Neutrophil (primary cell): ENCODE measurements at regions not wholly inside any gene's neighbourhood (a gene's known extent, or its start where the extent isn't known, plus 50 kb on each side); places are given as distances from the start of the nearest gene placed in this dataset.
"Not testable (repeated sequence)": the region's sequence is repeated elsewhere in the genome, so short reads cannot be mapped to it uniquely, and the experiment has no call there.

Experiments used
- H3K27ac ChIP-seq: fragments of 200-600 bp; sonication (generic); 2 replicates; pipeline ENCODE4 v1.5.1; 2016; ENCODE audit warnings: mild to moderate bottlenecking, moderate library complexity
- H3K27me3 ChIP-seq: fragments of 200-600 bp; sonication (generic); 2 replicates; pipeline ENCODE4 v1.6.0; 2016; ENCODE audit warnings: mild to moderate bottlenecking
- H3K36me3 ChIP-seq: fragments of 200-600 bp; sonication (generic); 2 replicates; pipeline ENCODE4 v1.5.1; 2017
- H3K4me1 ChIP-seq, 2 experiments: fragments of 200-600 bp in 1 of 2; sonication (generic) in 1 of 2; 1 replicate in 1 of 2; 2 replicates in 1 of 2; pipeline versions ENCODE4 v1.5.1 to v1.6.1; 2013 to 2016; ENCODE audit warnings: low read depth in 1 of 2, low read length in 1 of 2, mild to moderate bottlenecking in 1 of 2, moderate library complexity in 1 of 2; ENCODE audit not compliant: control insufficient read depth in 1 of 2, insufficient read depth in 1 of 2
- H3K4me3 ChIP-seq, 2 experiments: fragments of 200-600 bp in 1 of 2; sonication (generic) in 1 of 2; 1 replicate in 1 of 2; 2 replicates in 1 of 2; pipeline ENCODE4 v1.5.1; 2013 to 2016; ENCODE audit warnings: low read depth in 1 of 2, low read length in 1 of 2, mild to moderate bottlenecking in 1 of 2, moderate library complexity in 1 of 2
- H3K9me3 ChIP-seq: fragments of 200-600 bp; sonication (generic); 2 replicates; pipeline ENCODE4 v1.5.1; 2016
- TF ChIP-seq, protein P1 (sequence below): fragments of 200-600 bp; sonication (generic); IDR thresholded peaks from 2 replicates; pipeline ENCODE4 v1.5.1; 2016; ENCODE audit warnings: antibody characterized with exemption

DNA sequence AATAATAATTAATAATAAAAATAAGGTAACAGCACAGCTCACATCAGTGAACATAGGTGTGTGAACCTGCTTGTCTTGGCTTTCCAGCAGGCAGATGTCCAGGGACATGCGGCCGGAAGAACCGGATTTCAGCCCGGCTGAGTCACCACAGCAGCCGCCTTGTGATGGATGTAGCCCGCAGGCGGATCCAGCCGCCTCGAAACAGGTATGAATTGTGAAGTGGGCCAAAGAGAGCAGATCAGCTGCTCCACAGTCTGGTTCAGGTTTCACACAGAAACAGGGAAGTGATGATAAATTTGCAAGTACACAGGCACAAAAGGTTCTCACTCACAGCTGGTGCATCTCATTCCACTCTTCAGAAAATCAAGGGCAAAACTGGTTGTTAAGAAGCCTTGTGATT is 55.1 kb downstream of the ID4 start:
- H3K4me1 ChIP-seq = no peaks in the 10 kb centered on the region
- H3K36me3 ChIP-seq = no peaks in the 10 kb centered on the region
- no peak overlapping the region for H3K27ac ChIP-seq
- no peak overlapping the region for H3K4me3 ChIP-seq
- TF ChIP-seq, protein P1, sequence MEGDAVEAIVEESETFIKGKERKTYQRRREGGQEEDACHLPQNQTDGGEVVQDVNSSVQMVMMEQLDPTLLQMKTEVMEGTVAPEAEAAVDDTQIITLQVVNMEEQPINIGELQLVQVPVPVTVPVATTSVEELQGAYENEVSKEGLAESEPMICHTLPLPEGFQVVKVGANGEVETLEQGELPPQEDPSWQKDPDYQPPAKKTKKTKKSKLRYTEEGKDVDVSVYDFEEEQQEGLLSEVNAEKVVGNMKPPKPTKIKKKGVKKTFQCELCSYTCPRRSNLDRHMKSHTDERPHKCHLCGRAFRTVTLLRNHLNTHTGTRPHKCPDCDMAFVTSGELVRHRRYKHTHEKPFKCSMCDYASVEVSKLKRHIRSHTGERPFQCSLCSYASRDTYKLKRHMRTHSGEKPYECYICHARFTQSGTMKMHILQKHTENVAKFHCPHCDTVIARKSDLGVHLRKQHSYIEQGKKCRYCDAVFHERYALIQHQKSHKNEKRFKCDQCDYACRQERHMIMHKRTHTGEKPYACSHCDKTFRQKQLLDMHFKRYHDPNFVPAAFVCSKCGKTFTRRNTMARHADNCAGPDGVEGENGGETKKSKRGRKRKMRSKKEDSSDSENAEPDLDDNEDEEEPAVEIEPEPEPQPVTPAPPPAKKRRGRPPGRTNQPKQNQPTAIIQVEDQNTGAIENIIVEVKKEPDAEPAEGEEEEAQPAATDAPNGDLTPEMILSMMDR = no peak
- no peaks in the 10 kb centered on the region for H3K27me3 ChIP-seq
- no peaks in the 10 kb centered on the region for H3K9me3 ChIP-seq

GRCh38 chr6:19895866-19896692 is 58.9 kb downstream of the ID4 start:
- Histone ChIP-seq H3K27me3 (no peaks in the 10 kb centered on the region), H3K36me3 (no peaks in the 10 kb centered on the region), H3K4me3 (no peak overlapping the region), H3K9me3 (no peaks in the 10 kb centered on the region), H3K27ac (no peak overlapping the region), H3K4me1 (no peaks in the 10 kb centered on the region)
- TF ChIP-seq, protein P1 = no peak

- Histone ChIP-seq H3K36me3 (no peaks in the 10 kb centered on the region), H3K9me3 (no peaks in the 10 kb centered on the region), H3K27me3 (no peaks in the 10 kb centered on the region), H3K4me3 (no peak overlapping the region), H3K27ac (no peak overlapping the region), H3K4me1 (no peaks in the 10 kb centered on the region)
- TF ChIP-seq, protein P1 = no peak
Observed at GRCh38 chr6:19896693-19897010, 59.5 kb downstream of the ID4 start.

DNA sequence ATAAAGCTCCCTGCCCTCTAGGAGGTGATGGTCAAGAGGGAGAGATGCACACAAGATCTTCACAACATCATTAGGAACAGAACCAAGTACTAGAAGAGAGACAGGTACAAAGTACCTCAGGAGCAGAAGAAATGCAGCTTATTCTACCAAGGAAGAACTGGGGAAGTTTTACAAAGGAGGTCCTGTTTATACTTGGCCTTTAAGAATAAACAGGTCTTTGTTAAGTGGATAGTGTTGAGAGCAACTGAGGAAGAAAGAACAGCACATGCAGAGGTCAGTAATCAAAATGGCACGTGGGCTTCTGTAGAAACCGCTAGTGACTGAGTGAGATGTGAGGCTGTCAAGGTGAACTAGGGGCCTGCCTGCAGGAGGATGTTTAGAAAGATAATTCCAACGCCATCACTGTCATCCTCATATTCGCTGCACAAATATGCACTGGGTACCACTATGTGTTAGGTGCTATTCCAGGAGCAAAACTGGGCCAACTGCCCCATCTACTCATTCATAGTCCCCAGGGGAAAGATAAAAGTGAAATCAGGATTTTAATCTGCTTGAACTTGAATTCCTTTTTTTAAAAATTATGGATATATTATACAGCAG is 61.1 kb downstream of the ID4 start:
- Histone ChIP-seq H3K9me3 (no peaks in the 10 kb centered on the region), H3K27me3 (no peaks in the 10 kb centered on the region), H3K36me3 (no peaks in the 10 kb centered on the region), H3K4me1 (no peaks in the 10 kb centered on the region), H3K27ac (no peak overlapping the region), H3K4me3 (no peak overlapping the region)
- TF ChIP-seq, protein P1 = no peak

DNA sequence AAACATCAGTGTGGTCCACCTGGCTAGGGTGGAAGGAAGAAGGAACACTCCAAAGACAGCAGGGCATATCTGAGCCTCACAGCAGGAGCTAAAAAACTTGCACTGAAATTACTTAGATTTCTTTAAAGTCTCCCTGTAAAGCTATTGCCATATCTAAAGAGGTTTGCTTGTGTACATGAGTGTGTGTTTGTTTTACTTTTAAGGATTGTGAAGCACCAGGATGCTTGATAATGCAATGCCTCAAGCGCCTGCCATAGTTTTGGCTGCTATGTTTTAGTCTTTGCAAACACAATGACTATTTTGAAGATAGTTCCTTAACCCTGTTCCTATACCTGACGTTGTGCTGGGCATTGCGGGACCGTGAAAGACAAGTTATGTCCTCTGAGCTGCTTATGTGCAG is 65.0 kb downstream of the ID4 start:
- H3K4me1 ChIP-seq = no peaks in the 10 kb centered on the region
- H3K36me3 ChIP-seq = no peaks in the 10 kb centered on the region
- TF ChIP-seq, protein P1 = no peak
- no peaks in the 10 kb centered on the region for H3K9me3 ChIP-seq
- H3K27ac ChIP-seq = no peak overlapping the region
- H3K27me3 ChIP-seq = no peaks in the 10 kb centered on the region
- no peak overlapping the region for H3K4me3 ChIP-seq

DNA sequence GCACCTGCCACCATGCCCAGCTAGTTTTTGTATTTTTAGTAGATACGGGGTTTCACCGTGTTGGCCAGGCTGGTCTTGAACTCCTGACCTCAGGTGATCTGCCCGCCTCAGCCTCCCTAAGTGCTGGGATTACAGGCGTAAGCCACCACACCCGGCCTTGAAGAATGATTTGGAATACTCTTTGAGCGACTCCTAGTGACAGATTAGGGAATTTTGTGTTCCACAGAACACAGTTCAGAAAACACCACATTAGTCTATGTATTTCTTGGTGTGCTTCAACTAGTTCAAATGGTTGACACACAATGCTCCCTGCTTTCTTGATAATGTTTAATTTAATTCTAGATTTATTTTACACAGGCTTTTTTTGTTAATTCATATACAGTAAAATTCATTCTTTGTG is 67.2 kb downstream of the ID4 start:
- not testable (repeated sequence) for H3K27ac ChIP-seq, H3K36me3 ChIP-seq, H3K9me3 ChIP-seq, H3K4me3 ChIP-seq, H3K27me3 ChIP-seq, H3K4me1 ChIP-seq
